Endothelial cell of umbilical vein (primary cell): ENCODE measurements at regions not wholly inside any gene's neighbourhood (a gene's known extent, or its start where the extent isn't known, plus 50 kb on each side); places are given as distances from the start of the nearest gene placed in this dataset.

Experiments used
- BruUV-seq: library from RNA; stranded (reverse); fragments of 400-500 nt; replicated peaks from 2 replicates; lab custom pipeline; 2021; lab: Mats Ljungman, UMichigan
- CTCF ChIA-PET: fragments of 300-600, 350-600 bp; sonication (Branson Sonifier 250); formaldehyde crosslinking; loops from one replicate; lab custom pipeline; 2021; ENCODE audit warnings: antibody characterized with exemption, inconsistent platforms; lab: Charles Lee
- POLR2A ChIA-PET: fragments of 300-600, 350-600 bp; sonication (Branson Sonifier 250); formaldehyde crosslinking; loops from one replicate; lab custom pipeline; 2021; ENCODE audit warnings: antibody characterized with exemption, inconsistent platforms; lab: Charles Lee
- DNase-seq: peaks from one replicate; pipeline ENCODE4 v3.0.0-alpha.2; 2011; ENCODE audit warnings: low read depth, low spot score
- FAIRE-seq: peaks from 2 replicates; lab custom pipeline; 2011; peaks lifted over from hg19 to GRCh38; lab: Jason Lieb, UNC
- H2AFZ ChIP-seq: 2 replicates; pipeline ENCODE4 v1.6.0; 2012; ENCODE audit warnings: low read depth, low read length, control low read depth, inconsistent platforms
- H3K27ac ChIP-seq: 2 replicates; pipeline ENCODE4 v1.5.1; 2011; ENCODE audit warnings: low read depth, mild to moderate bottlenecking, control low read depth, low read length, moderate library complexity; ENCODE audit not compliant: insufficient read depth
- H3K27me3 ChIP-seq, 2 experiments: 2 replicates each; pipeline versions ENCODE4 v1.6.0 to v1.6.1; 2011; ENCODE audit warnings: low read length in 2 of 2, mixed read lengths in 1 of 2; ENCODE audit not compliant: control insufficient read depth in 2 of 2, insufficient read depth in 2 of 2
- H3K36me3 ChIP-seq, 2 experiments: 2 replicates in 1 of 2; 3 replicates in 1 of 2; pipeline ENCODE4 v1.5.1; 2011; ENCODE audit warnings: low read length in 2 of 2, mild to moderate bottlenecking in 1 of 2, moderate library complexity in 1 of 2; ENCODE audit not compliant: control insufficient read depth in 2 of 2, insufficient read depth in 2 of 2; ENCODE audit errors: extremely low read depth in 1 of 2
- H3K4me1 ChIP-seq: 3 replicates; pipeline ENCODE4 v1.5.1; 2011; ENCODE audit warnings: mild to moderate bottlenecking, low read length; ENCODE audit not compliant: control insufficient read depth, insufficient read depth; ENCODE audit errors: extremely low read depth
- H3K4me2 ChIP-seq: 2 replicates; pipeline ENCODE4 v1.6.1; 2011; ENCODE audit warnings: low read length, control low read depth, mixed read lengths; ENCODE audit not compliant: insufficient read depth
- H3K4me3 ChIP-seq, 3 experiments: fragments of 200-600 bp in 1 of 3; sonication (generic), shearing (Covaris generic) in 1 of 3; replicated peaks in 1 of 3; 2 replicates each; pipeline ENCODE4 v1.5.1; 2011 to 2016; ENCODE audit warnings: control low read depth in 3 of 3, low read length in 3 of 3, mild to moderate bottlenecking in 2 of 3, inconsistent platforms in 1 of 3, low read depth in 1 of 3, moderate library complexity in 1 of 3; ENCODE audit not compliant: insufficient read depth in 1 of 3
- H3K79me2 ChIP-seq: 2 replicates; pipeline ENCODE4 v1.6.0; 2012; ENCODE audit warnings: low read length, inconsistent platforms; ENCODE audit not compliant: control insufficient read depth, insufficient read depth
- H3K9ac ChIP-seq: replicated peaks from 2 replicates; pipeline ENCODE3; 2011; ENCODE audit warnings: low read length, control low read depth; ENCODE audit not compliant: insufficient read depth; ENCODE audit errors: extremely low read depth
- H3K9me1 ChIP-seq: replicated peaks from 3 replicates; pipeline ENCODE4 v1.6.0; 2011; ENCODE audit warnings: mild to moderate bottlenecking, low read length; ENCODE audit not compliant: control insufficient read depth, insufficient read depth; ENCODE audit errors: extremely low read depth
- H3K9me3 ChIP-seq: replicated peaks from 2 replicates; pipeline ENCODE4 v1.5.1; 2012; ENCODE audit warnings: low read length, inconsistent platforms; ENCODE audit not compliant: control insufficient read depth, insufficient read depth
- H4K20me1 ChIP-seq: replicated peaks from 2 replicates; pipeline ENCODE3; 2011; ENCODE audit warnings: mild to moderate bottlenecking, low read length; ENCODE audit not compliant: control insufficient read depth, insufficient read depth; ENCODE audit errors: extremely low read depth
- FOS ChIP-seq: IDR thresholded peaks from 2 replicates; pipeline ENCODE4 v1.6.1; 2011; ENCODE audit warnings: mild to moderate bottlenecking, low read length, moderate library complexity, borderline replicate concordance; ENCODE audit not compliant: insufficient read depth
- JUN ChIP-seq: IDR thresholded peaks from 2 replicates; pipeline ENCODE4 v1.6.1; 2011; ENCODE audit warnings: borderline replicate concordance, low read depth; ENCODE audit not compliant: insufficient read length, insufficient read depth
- MYC ChIP-seq: IDR thresholded peaks from one replicate; pipeline ENCODE4 v1.6.1; 2011; ENCODE audit warnings: mild to moderate bottlenecking, low read depth, low read length
- POLR2AphosphoS5 ChIP-seq: IDR thresholded peaks from 2 replicates; pipeline ENCODE4 v1.6.1; 2012; ENCODE audit warnings: low read depth, mild to moderate bottlenecking, control low read depth, low read length, moderate library complexity; ENCODE audit not compliant: insufficient read depth
- dilution Hi-C: fragments of 300-500 bp; cut with MboI; formaldehyde crosslinking; loops from one replicate; pipeline ENCODE4 v1.15.0; 2019; ENCODE audit warnings: low sequenced_read_pairs; ENCODE audit not compliant: extremely low pct_ligation_motif_present
- intact Hi-C: fragments of 100-400 bp; cut with micrococcal nuclease; formaldehyde crosslinking; loops from one replicate; pipeline ENCODE4 v1.10.0; 2022
- TF ChIP-seq, protein P1 (sequence below), 2 donors: IDR thresholded peaks; 1 replicate in 1 of 2; 2 replicates in 1 of 2; pipeline ENCODE4 v1.5.1; 2011; ENCODE audit warnings: low read length in 2 of 2, mild to moderate bottlenecking in 2 of 2, moderate library complexity in 2 of 2, control low read depth in 1 of 2, inconsistent platforms in 1 of 2, low read depth in 1 of 2; ENCODE audit not compliant: insufficient read depth in 1 of 2; ENCODE audit errors: extremely low read depth in 1 of 2

DNA sequence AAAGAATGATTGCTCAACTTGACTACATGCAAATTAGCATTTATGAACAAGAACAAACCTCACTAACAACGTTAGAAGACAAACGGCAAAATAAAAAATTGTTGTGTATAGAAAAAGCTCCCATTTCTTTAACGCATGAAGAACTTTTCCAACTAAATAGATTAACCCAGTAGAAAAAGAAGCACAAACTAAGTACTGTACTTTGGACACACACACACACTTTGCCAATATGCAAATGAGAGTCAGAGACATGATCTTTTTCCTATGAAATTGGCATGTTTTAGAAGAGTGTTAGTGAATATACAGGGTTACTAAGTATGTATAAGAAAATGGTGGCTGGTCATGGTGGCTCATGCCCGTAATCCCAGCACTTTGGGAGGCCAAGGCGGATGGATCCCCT, 355.6 kb downstream of the SH2D4B start:
- CTCF ChIA-PET, result no interaction called here
- H3K79me2 ChIP-seq, result no peaks in the 10 kb centered on the region

DNA sequence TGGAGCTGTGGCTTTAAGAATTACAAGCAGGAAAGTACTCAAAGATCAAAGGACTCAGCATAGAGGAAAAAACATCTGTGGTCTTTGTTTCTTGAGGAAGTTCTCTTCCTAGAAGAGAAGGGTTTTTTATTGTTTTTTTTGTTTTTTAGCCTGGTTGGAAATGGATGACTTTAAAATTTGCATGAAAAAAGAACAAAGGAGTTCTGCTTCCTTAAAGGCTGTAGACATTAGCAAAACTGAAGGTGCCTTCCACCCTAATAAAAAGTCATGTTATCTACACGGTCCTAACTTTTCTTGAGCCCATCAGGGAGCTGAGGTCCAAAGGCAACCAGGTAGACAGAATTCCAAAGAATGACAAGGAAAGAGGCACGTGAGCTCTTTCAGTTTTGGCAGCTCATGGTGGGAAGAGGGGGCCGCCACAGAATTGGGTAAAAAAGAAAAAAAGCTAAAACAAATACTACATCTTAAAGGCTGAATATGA, 356.6 kb downstream of the SH2D4B start:
- H3K9ac ChIP-seq, result no peak overlapping the region
- POLR2A ChIA-PET, result no interaction called here
- no peaks in the 10 kb centered on the region for H4K20me1 ChIP-seq
- DNase-seq (no peak), FAIRE-seq (no peak)
- dilution Hi-C loops (no loop called here), intact Hi-C loops (no loop called here)
- no peaks in the 10 kb centered on the region for H3K27me3 ChIP-seq
- no peaks in the 10 kb centered on the region for H3K36me3 ChIP-seq
- TF ChIP-seq, protein P1, sequence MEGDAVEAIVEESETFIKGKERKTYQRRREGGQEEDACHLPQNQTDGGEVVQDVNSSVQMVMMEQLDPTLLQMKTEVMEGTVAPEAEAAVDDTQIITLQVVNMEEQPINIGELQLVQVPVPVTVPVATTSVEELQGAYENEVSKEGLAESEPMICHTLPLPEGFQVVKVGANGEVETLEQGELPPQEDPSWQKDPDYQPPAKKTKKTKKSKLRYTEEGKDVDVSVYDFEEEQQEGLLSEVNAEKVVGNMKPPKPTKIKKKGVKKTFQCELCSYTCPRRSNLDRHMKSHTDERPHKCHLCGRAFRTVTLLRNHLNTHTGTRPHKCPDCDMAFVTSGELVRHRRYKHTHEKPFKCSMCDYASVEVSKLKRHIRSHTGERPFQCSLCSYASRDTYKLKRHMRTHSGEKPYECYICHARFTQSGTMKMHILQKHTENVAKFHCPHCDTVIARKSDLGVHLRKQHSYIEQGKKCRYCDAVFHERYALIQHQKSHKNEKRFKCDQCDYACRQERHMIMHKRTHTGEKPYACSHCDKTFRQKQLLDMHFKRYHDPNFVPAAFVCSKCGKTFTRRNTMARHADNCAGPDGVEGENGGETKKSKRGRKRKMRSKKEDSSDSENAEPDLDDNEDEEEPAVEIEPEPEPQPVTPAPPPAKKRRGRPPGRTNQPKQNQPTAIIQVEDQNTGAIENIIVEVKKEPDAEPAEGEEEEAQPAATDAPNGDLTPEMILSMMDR (IDR thresholded peaks at IDR 0.05; ENCODE audit: extremely low read depth in 1 of 2, insufficient read depth in 1 of 2, low read depth in 1 of 2, low read length in 2 of 2), result no peak
- TF ChIP-seq MYC (no peak), POLR2AphosphoS5 (no peak)
- H3K9me1 ChIP-seq, result no peaks in the 10 kb centered on the region
- no TSS peak for BruUV-seq
- H3K4me3 ChIP-seq, result no peak overlapping the region
- H3K27ac ChIP-seq, result no peak overlapping the region
- no peaks in the 10 kb centered on the region for H3K4me1 ChIP-seq
- H3K79me2 ChIP-seq, result no peaks in the 10 kb centered on the region
- H3K4me2 ChIP-seq, result no peak overlapping the region
- H3K9me3 ChIP-seq, result no peaks in the 10 kb centered on the region
- no peak overlapping the region for H2AFZ ChIP-seq
- CTCF ChIA-PET, result no interaction called here

More for the DNA sequence above, 355.6 kb downstream of the SH2D4B start:
- Histone ChIP-seq H3K36me3 (no peaks in the 10 kb centered on the region), H2AFZ (no peak overlapping the region), H3K9me3 (no peaks in the 10 kb centered on the region), H3K4me2 (no peak overlapping the region), H3K4me1 (no peaks in the 10 kb centered on the region), H3K9ac (no peak overlapping the region), H3K27ac (no peak overlapping the region), H3K9me1 (no peaks in the 10 kb centered on the region), H4K20me1 (no peaks in the 10 kb centered on the region), H3K4me3 (no peak overlapping the region), H3K27me3 (no peaks in the 10 kb centered on the region)
- FAIRE-seq, result no peak
- intact Hi-C loops (no loop called here), dilution Hi-C loops (no loop called here)
- POLR2A ChIA-PET, result no interaction called here
- no TSS peak for BruUV-seq
- TF ChIP-seq FOS, result no peak
- TF ChIP-seq JUN, result no peak
- no peak for DNase-seq
